ENCODE measurements at regions not wholly inside any gene's neighbourhood (a gene's known extent, or its start where the extent isn't known, plus 50 kb on each side); places are given as distances from the start of the nearest gene placed in this dataset.

DNA sequence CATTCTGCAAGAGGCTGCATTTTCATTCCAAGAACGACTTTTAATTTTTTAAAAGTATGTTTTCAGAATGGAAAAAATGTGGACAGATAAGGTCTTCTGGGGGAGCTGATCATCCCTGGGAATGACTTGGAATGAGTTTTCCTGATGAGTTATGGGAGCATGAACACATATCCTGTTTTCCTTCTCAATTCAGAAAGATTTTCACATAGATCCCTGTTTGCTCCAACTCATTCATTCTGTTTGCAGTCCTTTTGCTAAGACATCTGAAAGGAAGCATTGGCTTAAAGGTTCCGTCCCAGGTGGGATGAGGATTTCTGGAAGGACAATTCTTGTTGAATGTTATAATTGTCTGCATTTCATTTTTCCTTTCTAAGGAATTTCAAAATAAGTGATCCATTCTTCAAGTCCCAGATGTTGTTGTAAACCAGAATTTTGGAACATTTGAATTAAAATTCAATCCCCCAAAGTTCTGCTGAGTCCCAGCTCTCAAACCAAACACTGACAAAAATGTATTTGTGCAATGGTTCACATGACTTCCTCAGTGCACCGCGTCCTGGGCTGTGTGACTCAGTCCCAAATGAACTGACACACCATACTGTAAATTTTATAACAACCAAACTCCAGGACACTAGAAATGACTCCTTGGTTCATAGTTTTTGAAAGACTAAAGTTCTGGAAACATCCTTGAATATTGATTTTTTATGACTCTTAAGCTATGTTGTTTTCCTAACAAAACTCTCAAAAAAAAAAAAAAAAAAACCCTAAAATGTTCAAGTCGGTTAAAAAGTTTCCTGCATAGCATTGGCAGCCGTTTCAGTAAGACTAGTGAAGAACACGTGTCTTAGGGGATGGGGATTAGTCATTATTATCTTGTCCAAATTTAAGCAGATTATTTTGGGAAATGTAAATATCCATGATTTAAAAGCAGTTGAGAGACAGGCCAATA is 281.8 kb upstream of the TCF4 start:
- BruUV-seq (replicated peaks), result no TSS peak
- Histone ChIP-seq H4K91ac (ENCODE audit: insufficient read depth, low read depth, low read length) (peak overlapping the region; percentile 67; the same call in 1 of the 2 replicates), H2BK120ac (ENCODE audit: low read depth, low read length) (peak overlapping the region; percentile 29), H3K36me3 (ENCODE audit: control insufficient read depth, insufficient read depth, low read length) (no peaks in the 10 kb centered on the region), H3K4me3 (ENCODE audit: insufficient read depth, low read depth, low read length) (no peak overlapping the region), H2AK5ac (ENCODE audit: low read depth, low read length) (no peak overlapping the region), H3K27me3 (ENCODE audit: control insufficient read depth, insufficient read depth, low read length) (no peaks in the 10 kb centered on the region), H4K5ac (ENCODE audit: low read depth, low read length) (peak overlapping the region; percentile 39; the same call in 1 of the 2 replicates), H4K8ac (ENCODE audit: low read depth in 2 of 2, low read length in 2 of 2) (peak overlapping the region in 1 of 2 experiments; percentile 20; a peak in 1 of 4 replicates), H3K9me1 (ENCODE audit: insufficient read depth, low read length) (0 out of 2 replicates have a peak, but pooled peaks cover 2% of the 10 kb centered on the region), H4K20me1 (ENCODE audit: insufficient read depth, low read length) (no peaks in the 10 kb centered on the region), H3K9me3 (ENCODE audit: control insufficient read depth, insufficient read depth, low read length) (no peaks in the 10 kb centered on the region), H3K4me1 (ENCODE audit: control insufficient read depth, insufficient read depth, low read length) (peaks cover 9% of the 10 kb centered on the region; the same call in 1 of the 2 replicates), H3K23ac (ENCODE audit: low read depth, low read length) (no peak overlapping the region), H3K9ac (ENCODE audit: low read depth, low read length) (no peak overlapping the region), H3K18ac (ENCODE audit: low read depth, low read length) (peak overlapping the region; percentile 86; the same call in 1 of the 2 replicates), H3K4ac (ENCODE audit: low read depth, low read length) (peak overlapping the region; percentile 24; the same call in 1 of the 2 replicates), H2AFZ (replicated peaks; ENCODE audit: low read length, poor library complexity) (no peak overlapping the region), H2AK9ac (replicated peaks; ENCODE audit: low read depth, low read length, poor library complexity) (no peak overlapping the region), H3K79me1 (ENCODE audit: low read depth in 1 of 2, low read length in 2 of 2) (no peaks in the 10 kb centered on the region), H2BK5ac (ENCODE audit: low read depth, low read length, poor library complexity, severe bottlenecking) (peak overlapping the region; percentile 37), H3K27ac (ENCODE audit: insufficient read depth, low read length) (no peak overlapping the region), H3K14ac (replicated peaks; ENCODE audit: low read depth, low read length) (no peak overlapping the region), H2BK15ac (ENCODE audit: low read depth, low read length) (peak overlapping the region; percentile 88; the same call in 2 of the 3 replicates), H2BK20ac (ENCODE audit: low read depth, low read length) (peak overlapping the region; percentile 30; the same call in 1 of the 2 replicates), H3K56ac (ENCODE audit: extremely low read depth, insufficient read depth, low read length) (0 out of 2 replicates have a peak overlapping the region, but pooled peaks have one; percentile 0), H3K4me2 (ENCODE audit: low read depth, low read length) (peak overlapping the region; percentile 36; the same call in 1 of the 2 replicates)
- CTCF ChIA-PET, result interaction anchor here (0.5 to 1.1 kb wide), 4 partner anchors 9 to 117 kb away, joined by 3 to 4 read pairs (median 4); no protein-coding TSS in a partner anchor
- in situ Hi-C loops (cut with MboI; ENCODE audit: low sequenced_read_pairs) (loop anchor here (5.0 kb wide), 1 partner anchor 52 kb away; no protein-coding TSS in a partner anchor), dilution Hi-C loops (cut with HindIII; ENCODE audit: low sequenced_read_pairs, unreplicated experiment) (no loop called here), intact Hi-C loops (cut with micrococcal nuclease) (loop anchor here (5.0 to 10.0 kb wide), 3 partner anchors 75 to 707 kb away; no protein-coding TSS in a partner anchor)
- ATAC-seq (ENCODE audit: low read depth) (peak; percentile 73), DNase-seq (peak; percentile 61)
- WGBS, 2 experiments (ENCODE audit: extremely low coverage in 2 of 2, insufficient read length in 1 of 2), result no CpG with 5 or more reads among the region's 7 CpGs
- POLR2A ChIA-PET (ENCODE audit: unreplicated experiment), result no interaction called here
- no peak for TF ChIP-seq RFX5 (IDR thresholded peaks at IDR 0.05; ENCODE audit: low read depth, low read length)
- TF ChIP-seq RAD21 (IDR thresholded peaks at IDR 0.05; ENCODE audit: low read length), result no peak
- no peak for TF ChIP-seq FOS (IDR thresholded peaks at IDR 0.05; ENCODE audit: low read depth, low read length)
- no peak for TF ChIP-seq POLR2A (IDR thresholded peaks at IDR 0.05; ENCODE audit: low read depth, low read length)
- TF ChIP-seq, protein P1, sequence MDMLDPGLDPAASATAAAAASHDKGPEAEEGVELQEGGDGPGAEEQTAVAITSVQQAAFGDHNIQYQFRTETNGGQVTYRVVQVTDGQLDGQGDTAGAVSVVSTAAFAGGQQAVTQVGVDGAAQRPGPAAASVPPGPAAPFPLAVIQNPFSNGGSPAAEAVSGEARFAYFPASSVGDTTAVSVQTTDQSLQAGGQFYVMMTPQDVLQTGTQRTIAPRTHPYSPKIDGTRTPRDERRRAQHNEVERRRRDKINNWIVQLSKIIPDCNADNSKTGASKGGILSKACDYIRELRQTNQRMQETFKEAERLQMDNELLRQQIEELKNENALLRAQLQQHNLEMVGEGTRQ (IDR thresholded peaks at IDR 0.05; ENCODE audit: low read depth, low read length), result peak; percentile 36; the same call in 1 of the 2 replicates
- TF ChIP-seq CHD1 (IDR thresholded peaks at IDR 0.05; ENCODE audit: low read depth, low read length), result no peak
- no peak for TF ChIP-seq NFE2L2 (IDR thresholded peaks at IDR 0.05; ENCODE audit: low read depth, low read length)
- 0 out of 2 replicates have a peak, but pooled peaks have one; percentile 8 for TF ChIP-seq BHLHE40 (IDR thresholded peaks at IDR 0.05; ENCODE audit: low read depth, low read length)
- no peak for TF ChIP-seq MAFK (IDR thresholded peaks at IDR 0.05; ENCODE audit: low read depth, low read length)
- peak; percentile 69; the same call in 1 of the 2 replicates for TF ChIP-seq CEBPB (IDR thresholded peaks at IDR 0.05; ENCODE audit: low read depth, low read length)

All from IMR-90 (cell line).